Left ventricle myocardium superior (tissue), 1 donor: ENCODE measurements at regions not wholly inside any gene's neighbourhood (a gene's known extent, or its start where the extent isn't known, plus 50 kb on each side); places are given as distances from the start of the nearest gene placed in this dataset.

Experiments
- ATAC-seq: fragments of 200-7000 bp; cut with Tn5 transposase; one replicate; pipeline ENCODE4 v1.9.1; 2020; ENCODE audit warnings: mild to moderate bottlenecking, moderate library complexity
- DNase-seq: peaks from one replicate; pipeline ENCODE4 v3.0.0-alpha.2; 2020
- intact Hi-C: fragments of 100-400 bp; cut with micrococcal nuclease; formaldehyde crosslinking; loops from one replicate; pipeline ENCODE4 v1.11.0; 2022
- donor health status: DM: no; HTN: yes; CAD: no; lungs with severe emphysema.

- intact Hi-C loops: no loop called here
- no peak for DNase-seq
- no peak for ATAC-seq
Measured at GRCh38 chr15:46328821-46329220, 694.0 kb downstream of the SQOR start.

- ATAC-seq (no peak), DNase-seq (no peak)
- intact Hi-C loops: no loop called here
Measured at GRCh38 chr15:46329876-46330275, 695.0 kb downstream of the SQOR start.

- intact Hi-C loops: no loop called here
- ATAC-seq (no peak), DNase-seq (no peak)
Measured at GRCh38 chr15:46331546-46331945, 696.7 kb downstream of the SQOR start.

GRCh38 chr15:46343196-46343935 lies 708.5 kb downstream of the SQOR start:
- DNase-seq (no peak), ATAC-seq (no peak)
- intact Hi-C loops: no loop called here

- intact Hi-C loops: no loop called here
- ATAC-seq (no peak), DNase-seq (no peak)
Measured at GRCh38 chr15:46344115-46344724, 709.4 kb downstream of the SQOR start.

- no peak for ATAC-seq
- no peak for DNase-seq
- intact Hi-C loops: no loop called here
Measured at GRCh38 chr15:46344915-46345314, 710.1 kb downstream of the SQOR start.

- DNase-seq: no peak
- no peak for ATAC-seq
- intact Hi-C loops: no loop called here
Measured at GRCh38 chr15:46354443-46354842, 719.6 kb downstream of the SQOR start.

- intact Hi-C loops: no loop called here
- ATAC-seq (peak; percentile 82), DNase-seq (no peak)
Measured at GRCh38 chr15:46365572-46365971, 730.7 kb downstream of the SQOR start.

GRCh38 chr15:46366360-46367007 lies 731.7 kb downstream of the SQOR start:
- ATAC-seq: peak; percentile 47
- intact Hi-C loops: no loop called here

GRCh38 chr15:46383978-46384377 lies 749.1 kb downstream of the SQOR start:
- ATAC-seq: no peak
- DNase-seq: no peak
- intact Hi-C loops: no loop called here

More at GRCh38 chr15:46366360-46367007, 731.7 kb downstream of the SQOR start:
- no peak for DNase-seq

- ATAC-seq: no peak
- no peak for DNase-seq
- intact Hi-C loops: no loop called here
Measured at GRCh38 chr15:46386356-46386755, 751.5 kb downstream of the SQOR start.

- no peak for ATAC-seq
- intact Hi-C loops: no loop called here
- DNase-seq: no peak
Measured at GRCh38 chr15:46389739-46390138, 754.9 kb downstream of the SQOR start.

GRCh38 chr15:46394463-46394862 lies 759.6 kb downstream of the SQOR start:
- intact Hi-C loops: no loop called here
- DNase-seq (no peak), ATAC-seq (no peak)

GRCh38 chr15:46408312-46408711 lies 773.5 kb downstream of the SQOR start:
- DNase-seq (no peak), ATAC-seq (peak; percentile 68)
- intact Hi-C loops: no loop called here

- ATAC-seq (no peak), DNase-seq (no peak)
- intact Hi-C loops: no loop called here
Measured at GRCh38 chr15:46409841-46410301, 775.0 kb downstream of the SQOR start.

- DNase-seq (no peak), ATAC-seq (no peak)
- intact Hi-C loops: no loop called here
Measured at GRCh38 chr15:46410705-46411104, 775.9 kb downstream of the SQOR start.

GRCh38 chr15:46411900-46412299 lies 777.1 kb downstream of the SQOR start:
- intact Hi-C loops: no loop called here
- ATAC-seq (no peak), DNase-seq (no peak)

- intact Hi-C loops: no loop called here
Measured at GRCh38 chr15:46413799-46414198, 779.0 kb downstream of the SQOR start.

GRCh38 chr15:46416544-46416943 lies 781.7 kb downstream of the SQOR start:
- DNase-seq (no peak), ATAC-seq (peak; percentile 53)
- intact Hi-C loops: no loop called here

More at GRCh38 chr15:46413799-46414198, 779.0 kb downstream of the SQOR start:
- ATAC-seq: no peak
- DNase-seq: no peak

GRCh38 chr15:46420990-46421389 lies 786.2 kb downstream of the SQOR start:
- ATAC-seq (peak; percentile 29), DNase-seq (no peak)
- intact Hi-C loops: no loop called here
